ENCODE measurements at regions not wholly inside any gene's neighbourhood (a gene's known extent, or its start where the extent isn't known, plus 50 kb on each side); places are given as distances from the start of the nearest gene placed in this dataset.

- Mint-ChIP-seq H3K4me1 (peaks cover 11% of the 10 kb centered on the region), H3K27me3 (peaks cover 31% of the 10 kb centered on the region), H3K9me3 (ENCODE audit: insufficient read depth) (no peaks in the 10 kb centered on the region), H3K4me3 (no peak overlapping the region), H3K27ac (no peak overlapping the region)
- Histone ChIP-seq H3K79me2 (ENCODE audit: control insufficient read depth, insufficient read depth, low read length) (no peaks in the 10 kb centered on the region), H3K36me3 (replicated peaks in 1 of 2; ENCODE audit: control extremely low read depth in 1 of 2, control insufficient read depth in 1 of 2, extremely low read depth in 1 of 2, insufficient read depth in 2 of 2, low read length in 1 of 2) (no peaks in the 10 kb centered on the region), H3K9ac (ENCODE audit: low read length) (no peak overlapping the region), H3K27ac (ENCODE audit: low read length in 2 of 2) (no peak overlapping the region), H3K4me1 (ENCODE audit: control insufficient read depth in 2 of 2, insufficient read depth in 2 of 2, low read length in 2 of 2) (peaks cover 0 to 6% of the 10 kb centered on the region in 2 donors), H3K4me3 (ENCODE audit: control extremely low read depth in 1 of 5, extremely low read depth in 1 of 5, insufficient read depth in 1 of 5, low read depth in 2 of 5, low read length in 4 of 5) (no peak overlapping the region), H3K27me3 (replicated peaks in 1 of 4; ENCODE audit: control extremely low read depth in 1 of 4, control insufficient read depth in 3 of 4, insufficient read depth in 4 of 4, low read length in 3 of 4) (peaks cover 0 to 20% (median 6%) of the 10 kb centered on the region in 4 experiments), H4K20me1 (ENCODE audit: control insufficient read depth, insufficient read depth, low read length, poor library complexity, severe bottlenecking) (no peaks in the 10 kb centered on the region), H2AFZ (ENCODE audit: insufficient read depth, low read depth, low read length, poor library complexity, severe bottlenecking) (no peak overlapping the region), H3K4me2 (replicated peaks; ENCODE audit: low read depth, low read length, poor library complexity, severe bottlenecking) (no peak overlapping the region), H3K9me3 (ENCODE audit: control extremely low read depth in 1 of 3, control insufficient read depth in 2 of 3, insufficient read depth in 1 of 3, low read length in 2 of 3) (no peaks in the 10 kb centered on the region)
- CTCF ChIA-PET: interaction anchor here (2.2 kb wide), 1 partner anchor 300 kb away, joined by 7 read pairs; no protein-coding TSS in a partner anchor
- TF ChIP-seq, protein P1, sequence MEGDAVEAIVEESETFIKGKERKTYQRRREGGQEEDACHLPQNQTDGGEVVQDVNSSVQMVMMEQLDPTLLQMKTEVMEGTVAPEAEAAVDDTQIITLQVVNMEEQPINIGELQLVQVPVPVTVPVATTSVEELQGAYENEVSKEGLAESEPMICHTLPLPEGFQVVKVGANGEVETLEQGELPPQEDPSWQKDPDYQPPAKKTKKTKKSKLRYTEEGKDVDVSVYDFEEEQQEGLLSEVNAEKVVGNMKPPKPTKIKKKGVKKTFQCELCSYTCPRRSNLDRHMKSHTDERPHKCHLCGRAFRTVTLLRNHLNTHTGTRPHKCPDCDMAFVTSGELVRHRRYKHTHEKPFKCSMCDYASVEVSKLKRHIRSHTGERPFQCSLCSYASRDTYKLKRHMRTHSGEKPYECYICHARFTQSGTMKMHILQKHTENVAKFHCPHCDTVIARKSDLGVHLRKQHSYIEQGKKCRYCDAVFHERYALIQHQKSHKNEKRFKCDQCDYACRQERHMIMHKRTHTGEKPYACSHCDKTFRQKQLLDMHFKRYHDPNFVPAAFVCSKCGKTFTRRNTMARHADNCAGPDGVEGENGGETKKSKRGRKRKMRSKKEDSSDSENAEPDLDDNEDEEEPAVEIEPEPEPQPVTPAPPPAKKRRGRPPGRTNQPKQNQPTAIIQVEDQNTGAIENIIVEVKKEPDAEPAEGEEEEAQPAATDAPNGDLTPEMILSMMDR (IDR thresholded peaks at IDR 0.05): no peak
- TF ChIP-seq EZH2 (IDR thresholded peaks at IDR 0.05; ENCODE audit: borderline replicate concordance, insufficient read depth, low read depth, low read length, poor library complexity, severe bottlenecking): no peak
- intact Hi-C loops (cut with micrococcal nuclease): no loop called here
- DNase-seq (no peak), ATAC-seq (ENCODE audit: low read depth) (no peak)
- WGBS (ENCODE audit: insufficient coverage): 82% methylated on average over 2 of the region's 6 CpGs
- POLR2A ChIA-PET: no interaction called here
Observed at GRCh38 chr1:11341901-11342552, 69.0 kb downstream of the UBIAD1 start.

DNA sequence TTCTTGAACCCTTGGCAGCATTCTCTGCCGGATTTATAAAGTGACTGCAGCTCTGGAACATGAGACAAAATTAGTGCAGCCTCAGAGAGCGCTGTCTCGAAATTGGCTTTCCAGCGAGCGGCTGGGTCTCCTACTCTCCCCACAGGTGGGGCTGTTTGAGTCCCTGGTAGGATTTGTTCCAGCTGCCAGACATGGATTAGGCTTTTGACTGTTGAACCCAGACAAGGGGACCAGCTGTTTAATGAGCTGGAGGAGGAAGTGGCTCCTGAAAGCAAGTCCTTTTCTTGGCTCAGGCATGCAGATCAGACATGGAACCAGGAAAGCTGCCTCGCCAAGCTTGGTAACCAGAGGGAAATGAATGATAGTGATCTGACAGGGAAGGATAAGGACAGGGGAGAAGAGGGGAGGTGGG, 69.6 kb downstream of the UBIAD1 start:
- H3K4me1 Mint-ChIP-seq: peaks cover 9% of the 10 kb centered on the region
- Histone ChIP-seq H3K9me3 (ENCODE audit: control extremely low read depth in 1 of 3, control insufficient read depth in 2 of 3, insufficient read depth in 1 of 3, low read length in 2 of 3) (no peaks in the 10 kb centered on the region), H2AFZ (ENCODE audit: insufficient read depth, low read depth, low read length, poor library complexity, severe bottlenecking) (no peak overlapping the region), H3K4me2 (replicated peaks; ENCODE audit: low read depth, low read length, poor library complexity, severe bottlenecking) (no peak overlapping the region), H3K27me3 (replicated peaks in 1 of 4; ENCODE audit: control extremely low read depth in 1 of 4, control insufficient read depth in 3 of 4, insufficient read depth in 4 of 4, low read length in 3 of 4) (peaks cover 0 to 20% (median 6%) of the 10 kb centered on the region in 4 experiments), H3K27ac (ENCODE audit: low read length in 2 of 2) (no peak overlapping the region), H4K20me1 (ENCODE audit: control insufficient read depth, insufficient read depth, low read length, poor library complexity, severe bottlenecking) (no peaks in the 10 kb centered on the region), H3K36me3 (replicated peaks in 1 of 2; ENCODE audit: control extremely low read depth in 1 of 2, control insufficient read depth in 1 of 2, extremely low read depth in 1 of 2, insufficient read depth in 2 of 2, low read length in 1 of 2) (no peaks in the 10 kb centered on the region), H3K4me3 (ENCODE audit: control extremely low read depth in 1 of 5, extremely low read depth in 1 of 5, insufficient read depth in 1 of 5, low read depth in 2 of 5, low read length in 4 of 5) (no peak overlapping the region), H3K4me1 (ENCODE audit: control insufficient read depth in 2 of 2, insufficient read depth in 2 of 2, low read length in 2 of 2) (peaks cover 0 to 2% of the 10 kb centered on the region in 2 donors), H3K79me2 (ENCODE audit: control insufficient read depth, insufficient read depth, low read length) (no peaks in the 10 kb centered on the region), H3K9ac (ENCODE audit: low read length) (no peak overlapping the region)
- H3K4me3 Mint-ChIP-seq: no peak overlapping the region
- no peaks in the 10 kb centered on the region for H3K9me3 Mint-ChIP-seq (ENCODE audit: insufficient read depth)
- ATAC-seq (ENCODE audit: low read depth): no peak
- H3K27ac Mint-ChIP-seq: no peak overlapping the region
- TF ChIP-seq EZH2 (IDR thresholded peaks at IDR 0.05; ENCODE audit: borderline replicate concordance, insufficient read depth, low read depth, low read length, poor library complexity, severe bottlenecking): no peak
- TF ChIP-seq, protein P1 (IDR thresholded peaks at IDR 0.05): no peak
- intact Hi-C loops (cut with micrococcal nuclease): no loop called here
- CTCF ChIA-PET: interaction anchor here (2.2 kb wide), 1 partner anchor 299 kb away, joined by 7 read pairs; no protein-coding TSS in a partner anchor
- DNase-seq: no peak
- POLR2A ChIA-PET: no interaction called here
- H3K27me3 Mint-ChIP-seq: peaks cover 29% of the 10 kb centered on the region
- WGBS (ENCODE audit: insufficient coverage): 89% methylated on average over 6 of the region's 6 CpGs
